ENCODE measurements at regions not wholly inside any gene's neighbourhood (a gene's known extent, or its start where the extent isn't known, plus 50 kb on each side); places are given as distances from the start of the nearest gene placed in this dataset.

GRCh38 chr4:16297003-16297402, 70.7 kb upstream of the TAPT1 start:
- H3K27ac ChIP-seq: no peak overlapping the region
- no peak for TF ChIP-seq CTCF (conservative IDR thresholded peaks at IDR 0.05)

- no peak for TF ChIP-seq CTCF (conservative IDR thresholded peaks at IDR 0.05)
- no peak overlapping the region for H3K27ac ChIP-seq
Observed at GRCh38 chr4:16294455-16294854, 68.2 kb upstream of the TAPT1 start.

- no peak for TF ChIP-seq CTCF (conservative IDR thresholded peaks at IDR 0.05)
- H3K27ac ChIP-seq: no peak overlapping the region
Observed at GRCh38 chr4:16293210-16293838, 67.1 kb upstream of the TAPT1 start.

GRCh38 chr4:16292585-16292984, 66.3 kb upstream of the TAPT1 start:
- no peak overlapping the region for H3K27ac ChIP-seq
- no peak for TF ChIP-seq CTCF (conservative IDR thresholded peaks at IDR 0.05)

- no peak for TF ChIP-seq CTCF (conservative IDR thresholded peaks at IDR 0.05)
- no peak overlapping the region for H3K27ac ChIP-seq
Observed at GRCh38 chr4:16290681-16291420, 64.6 kb upstream of the TAPT1 start.

GRCh38 chr4:16289897-16290554, 63.8 kb upstream of the TAPT1 start:
- no peak overlapping the region for H3K27ac ChIP-seq
- TF ChIP-seq CTCF (conservative IDR thresholded peaks at IDR 0.05): peak; percentile 82

- no peak overlapping the region for H3K27ac ChIP-seq
- no peak for TF ChIP-seq CTCF (conservative IDR thresholded peaks at IDR 0.05)
Observed at GRCh38 chr4:16284050-16284449, 57.8 kb upstream of the TAPT1 start.

All from VCaP (cell line).